EH (cell line): ENCODE measurements at regions not wholly inside any gene's neighbourhood (a gene's known extent, or its start where the extent isn't known, plus 50 kb on each side); places are given as distances from the start of the nearest gene placed in this dataset.

Experiments
- DNase-seq: peaks from one replicate; pipeline ENCODE4 v3.0.0-alpha.2; 2015; ENCODE audit warnings: low read depth

- DNase-seq = no peak
Observed at GRCh38 chr17:15177343-15177742, 87.8 kb downstream of the PMP22 start.

DNA sequence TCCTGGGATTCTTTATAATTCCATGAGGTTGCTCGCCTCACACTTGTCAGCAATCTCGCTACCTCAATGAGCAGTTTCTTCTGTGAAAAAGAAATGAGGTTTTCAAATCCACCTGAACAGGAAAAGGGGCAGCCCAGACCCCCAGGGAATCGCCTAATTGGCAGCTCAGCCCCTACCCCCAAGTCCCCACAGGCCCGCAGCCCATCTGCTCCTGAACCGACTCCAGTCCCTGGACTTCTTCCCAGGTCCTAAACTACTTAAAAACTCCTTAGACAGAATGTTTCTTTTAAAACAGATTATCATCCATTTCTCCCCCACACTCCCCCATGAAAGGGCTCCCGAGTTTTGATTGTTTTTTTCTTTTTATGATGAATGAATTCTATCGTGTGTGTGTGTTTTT is 89.8 kb downstream of the PMP22 start:
- DNase-seq = no peak

DNA sequence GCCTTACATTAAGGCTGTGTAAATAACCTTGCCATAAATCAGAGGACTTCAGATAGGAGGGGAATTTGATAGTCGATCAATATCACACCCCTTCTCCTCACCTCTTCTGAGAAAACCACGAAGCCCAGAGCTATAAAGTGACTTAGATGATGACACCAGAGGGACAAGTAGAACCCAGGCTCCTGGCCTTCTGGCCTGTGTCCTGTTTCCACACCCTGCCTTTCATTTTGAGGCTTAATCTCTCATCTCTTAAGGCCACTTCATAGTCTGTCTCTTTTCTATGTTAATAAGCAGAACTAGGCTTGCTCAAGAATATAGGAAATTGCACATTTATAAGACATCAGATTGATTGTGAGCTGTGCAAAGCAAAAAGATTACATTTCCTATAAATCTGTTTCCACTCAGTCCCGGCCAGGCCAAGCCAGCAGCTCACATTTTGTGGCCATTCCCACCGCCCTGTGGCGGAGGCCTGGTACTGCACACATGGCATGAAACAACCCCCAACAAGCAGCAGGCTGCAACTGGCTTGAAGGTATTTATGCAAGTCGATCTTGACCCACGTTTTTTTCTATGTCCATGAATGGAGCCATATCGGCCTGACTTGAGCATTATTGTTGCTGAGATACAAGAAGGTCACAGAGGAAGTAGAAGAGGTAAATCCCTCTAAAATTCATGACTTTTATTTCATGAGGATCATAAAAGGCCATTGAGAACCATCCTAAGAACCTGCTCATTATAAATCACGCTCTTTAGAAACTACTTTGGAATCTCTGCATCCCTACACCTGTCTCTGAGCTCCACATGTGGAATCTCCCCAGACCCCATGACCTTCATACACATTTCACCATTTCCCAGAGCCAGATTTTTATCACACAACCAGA is 93.7 kb downstream of the PMP22 start:
- DNase-seq = peak; percentile 79

GRCh38 chr17:15169676-15170075 is 95.5 kb downstream of the PMP22 start:
- DNase-seq = peak; percentile 91

DNA sequence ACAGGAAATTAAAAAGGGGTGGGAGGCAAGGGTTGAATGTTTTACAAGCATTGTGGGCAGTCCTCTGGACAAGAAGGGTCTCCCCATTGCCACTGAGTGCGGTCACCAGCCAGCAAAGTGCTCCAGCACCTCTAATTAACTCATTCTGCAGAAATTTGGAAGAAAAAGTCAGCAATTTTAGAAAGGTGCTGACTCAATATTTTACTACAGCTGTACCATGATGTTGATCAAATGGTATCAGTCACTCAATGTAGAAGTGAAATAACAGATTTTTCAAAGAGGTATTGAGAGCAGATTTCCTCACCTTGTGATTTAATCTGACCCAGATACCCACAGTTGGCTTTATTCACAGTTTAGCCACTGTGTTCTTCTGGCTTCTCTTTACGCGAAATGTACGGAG is 96.7 kb downstream of the PMP22 start:
- DNase-seq = no peak

- DNase-seq = no peak
Observed at GRCh38 chr17:15161395-15161794, 103.7 kb downstream of the PMP22 start.

- peak; percentile 77 for DNase-seq
Observed at GRCh38 chr17:15157051-15157450, 108.1 kb downstream of the PMP22 start.

DNA sequence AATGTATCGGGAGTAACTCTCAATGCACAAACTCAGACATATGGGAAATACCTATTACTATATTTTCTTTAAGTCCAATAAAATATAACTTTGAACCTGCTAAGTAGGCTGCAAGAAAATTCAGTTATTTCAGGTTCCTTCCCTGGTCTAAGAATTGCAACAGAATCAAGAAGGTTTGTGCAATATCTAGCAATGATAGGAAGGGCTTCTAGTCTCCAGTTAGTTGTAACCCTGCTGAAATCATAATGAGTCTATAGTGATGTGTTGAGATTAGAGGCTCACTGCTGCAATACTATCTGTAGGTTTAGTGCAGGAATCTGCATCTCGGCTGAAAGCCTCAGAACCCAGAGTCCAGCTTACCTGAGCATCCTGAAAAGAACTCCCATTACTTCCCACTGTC is 110.5 kb downstream of the PMP22 start:
- DNase-seq = no peak

DNA sequence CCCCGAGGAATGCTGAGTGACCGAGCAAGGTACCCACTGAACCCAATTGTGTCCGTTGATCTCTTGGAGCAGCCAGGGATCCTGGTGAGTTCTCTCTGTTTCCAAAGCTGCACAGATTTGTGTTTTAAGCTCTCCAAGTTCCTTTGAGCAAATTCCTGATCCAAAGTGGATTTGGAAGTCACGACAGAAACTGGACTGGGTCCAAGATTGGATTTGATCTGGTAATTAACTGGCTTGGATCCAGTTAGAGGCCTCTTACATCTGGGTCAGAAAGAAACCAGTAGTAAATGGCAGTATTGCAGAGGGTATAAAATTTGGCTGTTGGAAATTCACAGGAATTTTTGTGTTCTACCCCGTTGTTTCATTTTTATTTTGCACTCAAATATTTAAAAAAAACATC is 119.5 kb downstream of the PMP22 start:
- DNase-seq = no peak

GRCh38 chr17:15143524-15143923 is 121.6 kb downstream of the PMP22 start:
- DNase-seq = no peak

- DNase-seq = no peak
Observed at GRCh38 chr17:15134363-15134762, 130.8 kb downstream of the PMP22 start.

DNA sequence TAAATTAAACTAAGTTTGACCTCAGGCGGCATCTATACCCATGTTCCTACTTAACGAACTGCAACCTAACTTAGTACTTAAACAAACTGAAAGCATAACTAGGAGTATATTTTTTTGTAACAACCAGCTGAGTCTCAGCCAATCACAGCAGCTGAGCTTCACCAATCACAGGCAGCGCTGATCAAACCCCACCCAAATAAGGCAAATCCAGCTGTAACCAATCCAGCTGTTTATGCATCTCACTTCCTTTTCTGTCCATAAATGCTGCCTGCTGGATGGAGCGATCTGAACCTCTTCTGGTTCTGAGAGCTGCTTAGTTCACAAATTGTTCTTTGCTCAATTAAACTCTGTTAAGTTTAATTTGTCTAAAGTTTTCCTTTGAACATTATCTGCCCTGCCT is 131.3 kb downstream of the PMP22 start:
- no peak for DNase-seq

DNA sequence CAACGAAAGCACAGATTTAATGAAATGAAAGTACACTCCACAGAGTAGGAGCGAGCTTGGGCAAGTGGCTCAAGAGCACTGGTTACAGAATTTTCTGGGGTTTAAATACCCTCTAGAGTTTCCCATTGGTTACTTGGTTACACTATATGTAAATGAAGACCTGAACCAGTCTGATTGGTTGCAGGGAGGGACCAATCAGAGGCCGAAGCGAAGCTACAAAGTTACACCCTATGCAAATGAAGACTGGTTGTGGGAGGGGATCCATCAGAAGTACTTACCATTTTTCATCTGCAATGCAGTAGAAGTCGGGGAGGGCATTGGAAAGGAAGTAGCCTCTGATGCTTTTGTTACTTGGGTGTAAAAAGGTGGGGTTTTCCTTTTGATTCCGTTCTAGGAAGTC is 132.0 kb downstream of the PMP22 start:
- DNase-seq = no peak

DNA sequence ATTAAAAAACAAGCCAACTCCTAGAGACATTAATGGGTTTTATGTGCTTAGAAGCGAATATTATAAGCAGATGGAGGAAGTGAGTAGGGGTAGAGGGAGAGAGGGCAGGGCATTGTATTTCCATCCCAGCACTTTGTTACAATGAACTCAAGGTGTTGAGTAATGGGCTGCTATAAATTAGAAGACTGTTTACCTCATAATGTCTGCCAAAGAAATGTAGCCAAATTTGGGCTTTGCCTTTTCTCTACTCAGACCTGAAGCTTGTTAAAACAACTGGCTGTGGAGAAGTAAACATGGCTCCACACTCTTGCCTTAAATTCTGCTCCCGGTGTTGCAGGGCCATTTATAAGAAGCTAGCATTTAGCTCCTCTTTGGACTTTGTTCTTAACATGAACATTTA is 134.7 kb downstream of the PMP22 start:
- no peak for DNase-seq

DNA sequence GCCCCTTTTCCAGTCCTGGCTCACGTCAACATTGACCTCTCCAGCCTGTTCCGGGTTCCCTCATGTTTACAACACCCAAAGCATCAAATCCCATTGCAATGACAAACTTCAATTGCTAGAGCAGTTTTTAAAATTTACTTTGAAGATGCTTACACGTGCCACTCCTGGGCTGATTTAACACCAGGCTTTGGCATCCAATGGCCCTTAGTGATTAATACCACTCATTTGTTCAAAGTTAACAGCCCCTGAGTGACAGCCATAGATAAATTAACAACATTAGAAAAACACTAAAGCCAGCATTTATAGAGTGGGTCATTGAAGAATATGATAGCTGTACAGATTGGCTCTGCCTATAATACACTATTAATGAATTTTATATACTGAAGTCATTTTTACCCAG is 135.1 kb downstream of the PMP22 start:
- DNase-seq = no peak

DNA sequence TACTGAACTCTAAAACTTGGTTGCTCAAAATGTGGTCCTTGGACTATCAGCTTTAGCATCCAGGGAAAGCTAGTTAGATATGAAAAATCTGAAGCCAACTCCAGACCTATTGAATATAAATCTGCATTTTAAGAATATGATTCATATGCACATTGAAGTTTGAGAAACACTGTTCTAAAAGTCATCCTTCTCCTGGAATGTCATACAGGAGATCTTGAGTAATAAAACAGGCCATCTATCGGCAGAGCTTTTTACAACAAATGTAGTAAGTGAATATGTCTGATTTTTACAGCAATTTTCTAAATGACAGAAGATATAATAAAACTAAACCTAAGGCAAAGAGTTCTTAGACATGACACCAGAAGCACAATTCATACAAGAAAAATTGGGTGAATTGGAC is 140.4 kb downstream of the PMP22 start:
- DNase-seq = peak; percentile 22

DNA sequence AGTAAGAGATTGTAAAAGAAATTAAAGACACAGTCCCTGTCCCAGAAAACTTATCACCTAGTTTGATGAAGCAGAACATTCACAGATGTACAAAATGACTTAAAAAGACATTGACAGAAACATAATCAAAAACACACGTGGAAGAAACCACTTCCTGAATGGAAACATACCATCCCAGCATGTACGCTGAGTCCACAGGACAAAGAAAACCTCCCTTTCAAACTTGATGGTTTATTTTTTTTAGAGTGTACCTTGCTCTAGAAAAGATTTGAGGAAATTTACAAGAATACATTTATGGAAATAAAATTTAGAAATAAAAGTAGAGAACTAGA is 140.9 kb downstream of the PMP22 start:
- DNase-seq = peak; percentile 55

GRCh38 chr17:15123593-15124263 is 141.4 kb downstream of the PMP22 start:
- DNase-seq = peak; percentile 98

GRCh38 chr17:15122857-15123256 is 142.3 kb downstream of the PMP22 start:
- peak; percentile 85 for DNase-seq

DNA sequence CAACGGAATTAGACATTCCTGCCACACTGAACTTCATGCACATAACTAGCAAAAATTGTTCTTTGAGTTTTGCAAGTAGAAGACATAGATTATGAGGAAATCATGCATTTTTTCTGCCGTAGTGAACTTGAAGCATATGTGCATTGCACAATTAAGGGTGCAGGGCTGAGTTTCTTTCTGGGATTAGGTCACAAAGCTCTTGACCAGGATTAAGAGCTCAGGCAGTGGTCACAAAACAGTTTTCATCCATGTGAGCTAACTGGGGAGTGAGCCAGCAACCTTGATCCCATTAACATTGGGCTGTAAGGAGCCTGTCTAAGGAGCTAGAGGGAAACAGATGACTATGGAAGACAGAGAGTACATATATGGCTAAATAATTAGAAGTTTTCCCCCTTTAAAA is 143.7 kb downstream of the PMP22 start:
- DNase-seq = peak; percentile 35

DNA sequence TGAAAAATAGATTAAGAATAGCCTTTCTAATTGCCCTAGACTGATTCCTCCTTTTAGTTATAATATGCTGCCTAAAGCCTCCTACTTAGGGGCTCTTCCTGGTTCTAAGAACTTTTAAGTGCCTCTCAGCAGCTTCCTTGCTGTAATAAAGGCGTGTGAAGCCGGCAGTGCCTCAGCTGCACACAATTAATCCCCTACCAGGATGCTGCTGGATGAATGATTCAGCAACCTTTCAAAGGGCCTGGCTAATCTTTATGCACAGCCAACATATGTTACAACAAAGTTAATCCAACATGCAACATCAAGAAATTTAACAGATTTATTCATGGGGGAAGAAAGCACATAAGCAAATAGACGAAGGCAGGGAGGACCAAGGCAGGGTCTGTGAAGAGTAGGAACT is 145.2 kb downstream of the PMP22 start:
- DNase-seq = peak; percentile 48

DNA sequence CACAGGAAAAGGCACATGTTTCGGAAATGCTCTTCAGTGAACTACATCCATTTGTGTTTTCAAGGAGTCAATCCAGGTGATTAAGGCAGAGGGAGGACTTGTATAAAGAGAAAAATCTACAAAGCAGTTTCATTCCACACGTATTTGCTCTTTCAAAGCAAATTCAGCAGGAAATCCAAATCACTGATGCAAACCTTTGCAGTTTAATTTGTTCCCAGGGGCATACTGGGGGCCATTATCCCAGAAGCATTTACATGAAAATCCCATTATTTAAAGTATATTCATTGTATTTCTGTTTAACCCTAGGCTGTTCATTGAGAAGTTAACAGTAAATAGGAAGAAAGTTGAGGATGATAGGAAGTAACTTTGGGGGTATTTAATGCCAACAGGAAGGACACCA is 147.9 kb downstream of the PMP22 start:
- DNase-seq = no peak

DNA sequence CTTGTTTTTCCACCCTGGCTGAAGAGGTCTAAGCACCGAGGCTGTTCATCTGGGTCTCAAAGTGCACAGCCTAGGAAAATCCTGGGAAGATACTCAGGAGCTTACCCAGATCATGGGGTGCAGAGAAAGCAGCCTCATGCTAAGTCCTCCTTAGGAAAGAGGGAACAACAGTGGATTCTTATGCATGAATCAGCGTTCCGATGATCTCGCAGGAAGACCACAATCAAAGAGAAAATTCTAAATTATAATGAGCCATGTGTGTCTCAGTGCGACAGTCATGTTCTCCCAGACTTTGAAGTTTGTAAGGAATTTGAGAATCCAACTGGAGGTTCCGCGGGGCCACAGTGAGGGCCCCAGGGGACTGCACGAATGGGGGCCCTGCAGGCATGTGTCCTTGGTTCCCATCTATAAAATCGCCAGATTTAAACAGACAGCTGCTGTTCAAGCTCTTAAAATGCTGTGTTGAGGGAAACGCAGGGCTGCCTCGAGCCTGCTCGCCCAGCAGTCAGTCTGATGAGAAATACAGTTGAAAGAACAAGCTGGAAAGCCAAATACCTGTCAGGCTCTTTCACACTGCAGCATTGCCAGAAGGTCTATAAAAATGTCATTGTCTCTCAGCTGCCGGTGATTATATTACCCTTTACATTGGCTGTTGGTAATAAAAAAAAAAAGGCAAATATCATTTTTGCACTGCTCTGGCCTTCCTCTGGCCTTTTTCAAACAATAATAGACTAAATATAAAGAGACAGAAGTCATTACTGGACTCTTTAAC is 152.1 kb downstream of the PMP22 start:
- DNase-seq = peak; percentile 44
